Stimulated activated CD4-positive, alpha-beta T cell treated with anti-CD3 and anti-CD28 coated beads, Interleukin-1b, Interleukin-23, amount 100 ng/mL, for 24 hours (primary cell): ENCODE measurements at regions not wholly inside any gene's neighbourhood (a gene's known extent, or its start where the extent isn't known, plus 50 kb on each side); places are given as distances from the start of the nearest gene placed in this dataset.

Experiments used
- DNase-seq, 4 experiments: peaks; one replicate each; pipeline ENCODE4 v3.0.0-alpha.2; 2020; ENCODE audit warnings: low read depth in 4 of 4, low spot score in 1 of 4

DNA sequence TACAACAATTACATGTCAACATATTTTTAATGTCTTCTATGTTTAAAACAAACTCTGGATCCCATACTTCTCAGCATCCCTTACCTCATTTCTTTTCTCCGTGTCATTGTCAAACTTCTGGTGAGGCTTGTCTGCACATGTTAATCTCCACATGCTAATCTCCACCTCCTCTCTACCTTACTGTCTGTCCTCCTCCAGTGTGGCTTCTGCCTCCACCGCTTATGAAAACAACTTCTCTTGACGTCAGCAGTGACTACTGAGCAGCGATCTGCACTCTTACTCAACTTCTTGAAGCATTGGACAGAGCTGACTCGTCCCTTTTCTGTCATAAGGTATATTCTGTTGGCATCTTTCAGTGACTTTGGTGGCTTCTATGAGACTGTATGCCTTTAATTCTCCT, 338.2 kb upstream of the THRB start:
- no peak for DNase-seq

DNA sequence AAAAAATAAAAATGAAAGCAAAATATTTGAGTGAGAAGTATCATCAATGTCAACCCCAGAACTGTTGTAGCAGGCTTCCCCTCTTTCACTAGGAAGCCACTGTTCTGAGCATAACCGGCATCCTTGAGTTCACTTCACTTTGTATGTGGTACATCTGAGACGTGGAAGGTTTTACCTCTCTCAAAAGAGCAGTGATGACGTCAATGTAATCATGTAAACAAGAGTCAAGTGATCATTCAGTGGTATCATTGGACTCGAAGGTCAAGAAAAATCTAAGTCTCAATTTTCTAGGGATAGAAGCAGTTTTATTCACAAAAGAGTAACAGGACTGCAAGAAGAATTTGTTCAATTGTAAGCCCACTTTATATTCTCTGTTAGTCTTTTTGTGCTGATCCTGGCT, 339.8 kb upstream of the THRB start:
- no peak for DNase-seq

DNA sequence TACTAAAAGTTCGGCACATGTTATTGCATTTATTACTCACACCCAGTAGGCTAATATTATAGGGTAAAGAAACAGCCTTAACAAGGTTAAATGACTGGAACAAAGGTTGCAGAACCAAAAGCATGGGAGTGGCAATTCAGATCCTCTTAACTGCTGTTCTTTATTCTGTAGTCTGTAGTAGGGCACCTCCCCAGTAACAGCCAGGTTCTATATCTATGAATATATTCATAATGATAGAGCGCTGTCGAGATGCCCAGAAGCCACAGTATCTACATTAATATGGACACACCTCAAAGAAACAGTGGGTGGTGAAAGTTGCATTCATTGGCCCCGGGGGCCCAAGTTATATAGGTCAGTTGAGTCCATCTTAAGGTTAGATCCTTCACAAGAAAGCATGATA, 340.9 kb upstream of the THRB start:
- no peak for DNase-seq

DNA sequence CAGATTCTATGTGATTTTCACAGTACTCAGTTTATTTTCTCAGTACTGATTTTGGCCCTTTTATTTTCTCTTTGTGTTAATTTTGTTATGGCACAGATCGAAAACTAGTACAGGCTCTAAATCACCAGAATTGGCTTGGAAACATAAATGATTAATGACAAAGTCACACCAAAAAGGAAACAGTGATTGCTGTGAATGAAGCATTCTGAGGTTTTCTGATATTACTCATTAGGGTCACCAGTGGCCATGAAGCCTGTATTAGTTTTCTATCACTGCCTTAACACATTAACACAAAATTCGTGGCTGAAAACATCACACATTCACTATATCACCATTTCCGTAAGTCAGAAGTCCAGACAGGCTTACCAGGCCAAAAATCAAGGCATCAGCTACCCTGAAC, 343.0 kb upstream of the THRB start:
- no peak for DNase-seq

DNA sequence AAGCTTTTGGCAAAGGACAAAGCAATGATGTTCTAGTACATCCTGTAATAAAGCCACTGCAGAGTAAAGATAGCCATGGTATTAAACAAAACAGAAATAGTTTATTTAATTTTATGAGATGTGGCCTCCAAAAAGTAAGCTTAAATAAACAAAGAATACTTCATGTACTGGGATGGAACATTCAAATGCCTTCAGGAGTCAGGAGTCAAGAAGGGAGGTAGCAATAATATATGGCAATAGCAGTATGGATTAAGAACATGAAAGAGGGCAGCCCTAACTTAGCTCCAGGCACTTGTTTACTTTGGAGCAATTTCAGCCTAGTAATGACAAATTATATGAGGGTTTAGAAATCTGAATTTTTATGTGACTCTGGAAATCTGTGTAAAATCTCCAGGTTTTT, 343.9 kb upstream of the THRB start:
- no peak for DNase-seq

DNA sequence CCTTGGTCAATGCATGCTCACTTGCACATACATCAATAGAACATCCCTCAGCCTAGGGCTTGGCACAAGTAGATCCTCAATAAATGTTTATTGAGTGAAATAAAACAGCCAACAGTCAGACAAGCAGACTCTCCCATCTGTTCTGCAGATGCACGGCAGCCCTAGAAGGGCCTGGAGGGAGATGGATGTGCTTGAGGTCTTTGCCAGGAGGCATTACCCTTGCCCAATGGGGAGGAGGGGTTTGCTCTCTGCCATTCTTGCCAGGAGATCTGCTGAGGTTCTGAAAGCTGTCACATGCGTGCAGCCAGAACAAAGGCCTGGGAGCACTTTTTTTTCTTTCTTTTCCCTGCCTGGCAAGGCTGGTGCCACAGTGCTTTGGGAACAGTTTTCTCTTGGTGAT, 349.3 kb upstream of the THRB start:
- DNase-seq: no peak

DNA sequence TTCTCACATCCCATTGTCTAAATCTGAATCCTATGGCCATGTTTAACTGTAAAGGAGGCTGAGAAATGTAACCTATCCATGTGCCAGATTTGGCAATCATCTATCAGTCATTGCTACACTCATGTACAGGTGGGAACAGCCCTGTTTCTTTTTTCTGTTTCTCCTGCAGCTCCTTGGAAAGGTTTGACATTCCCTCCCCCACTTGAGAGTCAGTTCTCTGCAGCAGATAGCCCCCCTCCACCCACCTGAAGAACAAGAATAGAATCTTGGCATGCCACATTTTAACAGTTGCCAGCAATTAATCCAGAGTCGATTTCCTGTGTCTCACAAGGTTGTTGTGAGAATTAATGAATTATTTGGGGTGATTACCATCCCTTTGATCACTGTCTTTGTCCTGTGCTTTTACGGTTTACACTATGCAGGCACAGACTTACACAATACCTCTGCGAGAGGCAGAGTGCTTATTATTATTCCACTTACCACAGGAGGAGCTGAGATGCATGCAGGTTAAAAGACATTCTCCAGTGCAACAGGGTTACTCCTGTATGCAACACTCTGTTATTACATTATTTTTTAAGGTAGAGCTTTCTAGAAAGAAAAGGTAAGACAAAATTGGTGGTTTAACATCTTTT, 351.0 kb upstream of the THRB start:
- no peak for DNase-seq

DNA sequence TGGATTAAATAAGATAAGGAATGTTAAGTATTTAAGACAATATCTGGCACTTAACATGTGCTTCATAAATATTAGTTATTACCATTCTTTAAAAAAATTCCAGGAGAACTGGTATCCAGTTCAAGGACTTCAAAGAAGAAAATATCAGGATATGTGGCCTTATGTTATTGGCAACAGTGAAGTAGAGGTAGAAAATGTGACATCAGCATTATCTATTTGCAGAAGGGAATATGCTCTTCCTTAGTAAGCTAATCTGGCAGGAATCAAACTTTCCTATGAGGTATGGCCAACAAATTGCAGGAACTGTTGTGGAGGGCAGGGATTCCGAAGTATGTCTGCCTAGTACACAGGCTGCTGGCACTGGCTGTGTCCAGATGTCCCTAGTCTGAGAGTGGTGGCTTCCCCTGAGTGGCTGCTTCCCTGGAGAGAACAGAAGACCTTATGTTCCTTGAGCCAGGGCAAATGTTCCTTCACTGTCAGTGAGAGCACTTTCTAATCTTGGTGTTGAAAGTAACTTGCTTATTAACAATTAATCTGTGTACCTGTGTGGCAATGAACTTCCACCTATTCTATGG, 351.7 kb upstream of the THRB start:
- DNase-seq: no peak

DNA sequence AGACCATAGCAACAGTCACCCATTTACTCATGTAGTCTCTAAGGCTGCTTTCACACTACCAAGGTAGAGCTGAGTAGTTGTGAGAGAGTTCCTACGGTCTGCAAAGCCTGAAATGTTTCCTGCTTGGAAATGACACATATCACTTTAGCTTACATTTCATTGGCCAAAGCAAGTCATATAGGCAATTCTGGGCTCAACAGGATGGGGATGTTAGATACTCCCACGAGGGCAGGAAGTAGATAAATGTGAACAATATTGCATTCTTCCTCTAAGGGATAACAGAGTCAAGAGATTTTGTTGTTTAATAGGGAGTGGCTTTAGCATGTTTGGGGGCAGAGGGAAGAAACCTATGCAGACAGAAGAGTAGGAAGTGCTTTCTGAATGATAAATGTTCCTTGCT, 355.6 kb upstream of the THRB start:
- DNase-seq: no peak

DNA sequence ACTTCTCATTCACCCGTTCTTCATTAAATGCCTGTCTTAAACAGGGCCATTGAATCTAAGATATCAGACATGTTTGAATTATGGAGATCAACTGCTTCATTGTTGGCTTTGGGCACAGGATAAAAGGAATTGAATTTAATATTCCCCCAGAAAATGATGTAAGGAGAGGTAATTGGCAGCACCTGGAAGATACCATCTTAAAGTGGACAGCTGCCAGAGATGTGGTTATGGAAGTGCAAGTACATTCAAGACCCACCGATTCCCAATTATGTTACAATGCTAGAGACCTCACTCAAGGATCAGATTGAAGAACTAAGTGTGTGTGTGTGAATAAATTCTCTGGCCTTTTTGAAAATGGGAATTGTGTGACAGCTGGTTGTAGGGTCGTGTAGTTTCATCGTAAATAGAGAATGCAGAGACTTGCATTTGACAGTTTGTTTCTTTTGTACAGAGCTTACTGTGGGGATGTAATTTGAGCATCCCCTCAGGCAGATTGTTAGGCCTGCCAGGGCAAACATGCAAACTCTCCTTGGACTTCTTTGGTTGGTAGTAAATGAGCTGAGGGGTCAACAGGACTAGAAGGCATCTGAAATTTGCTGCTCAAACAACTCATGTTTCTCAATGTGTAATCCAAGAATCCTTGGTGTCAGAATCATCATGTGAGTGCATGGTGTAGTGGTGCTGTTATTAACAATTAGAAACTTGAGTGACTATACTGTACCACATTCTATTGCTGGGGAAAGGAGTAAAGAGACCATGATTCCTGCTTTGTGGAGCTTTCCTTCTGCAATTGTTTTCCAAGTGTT, 359.2 kb upstream of the THRB start:
- no peak for DNase-seq

DNA sequence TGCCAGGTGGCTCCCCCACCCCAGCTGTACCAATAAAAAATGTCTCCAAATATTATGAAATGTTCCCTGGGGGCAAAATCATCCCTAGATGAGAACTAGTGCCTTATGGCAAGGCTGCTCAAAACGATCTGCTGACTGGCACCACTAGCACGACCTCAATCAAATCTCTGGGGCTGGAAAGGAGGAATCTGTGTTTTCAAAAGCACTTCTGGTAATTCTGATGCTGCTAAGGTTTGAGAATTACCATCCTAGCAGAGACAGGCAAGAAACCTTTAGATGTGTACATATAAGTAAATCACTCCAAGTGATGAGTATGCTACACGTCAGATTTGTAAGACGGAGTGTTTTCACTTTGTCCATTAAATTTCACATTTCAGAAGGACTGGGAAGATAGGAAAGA, 360.1 kb upstream of the THRB start:
- no peak for DNase-seq

DNA sequence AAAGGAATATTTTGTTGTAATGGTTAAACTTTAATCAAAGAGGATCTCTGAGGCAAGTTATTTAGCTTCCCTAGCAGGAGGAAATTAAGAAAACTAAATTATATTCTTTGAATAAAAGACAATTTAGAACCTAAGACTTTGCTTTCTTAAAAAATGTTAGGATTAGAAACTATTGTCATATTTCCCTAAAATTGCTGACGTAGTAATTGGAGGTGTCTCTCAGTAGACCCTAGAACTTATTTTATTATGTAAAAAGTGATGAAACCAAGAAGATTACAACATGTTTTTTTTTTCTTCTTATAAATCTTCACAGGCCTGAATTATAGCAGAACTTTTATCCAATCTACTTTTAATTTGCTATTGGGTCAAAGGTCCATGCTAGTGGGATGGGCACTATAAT, 363.3 kb upstream of the THRB start:
- no peak for DNase-seq

DNA sequence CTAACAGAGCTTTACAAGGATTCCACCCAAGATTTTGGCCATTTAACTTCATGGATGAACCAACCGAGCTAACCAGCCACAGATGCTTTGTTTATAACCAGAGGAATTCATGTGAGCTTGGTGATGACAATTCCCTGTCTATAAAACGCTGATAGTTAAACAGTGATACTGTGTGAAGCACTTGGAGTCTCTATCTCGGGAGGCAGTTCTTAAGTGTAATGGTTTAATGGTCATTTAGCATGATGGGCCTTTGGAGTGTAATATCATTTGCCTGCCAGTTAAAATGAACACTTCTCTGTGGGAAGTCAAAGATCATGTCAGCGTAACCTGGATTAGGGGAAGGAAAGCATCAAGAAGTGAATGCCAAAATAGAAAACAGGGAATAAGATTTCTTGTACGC, 368.6 kb upstream of the THRB start:
- DNase-seq: no peak

DNA sequence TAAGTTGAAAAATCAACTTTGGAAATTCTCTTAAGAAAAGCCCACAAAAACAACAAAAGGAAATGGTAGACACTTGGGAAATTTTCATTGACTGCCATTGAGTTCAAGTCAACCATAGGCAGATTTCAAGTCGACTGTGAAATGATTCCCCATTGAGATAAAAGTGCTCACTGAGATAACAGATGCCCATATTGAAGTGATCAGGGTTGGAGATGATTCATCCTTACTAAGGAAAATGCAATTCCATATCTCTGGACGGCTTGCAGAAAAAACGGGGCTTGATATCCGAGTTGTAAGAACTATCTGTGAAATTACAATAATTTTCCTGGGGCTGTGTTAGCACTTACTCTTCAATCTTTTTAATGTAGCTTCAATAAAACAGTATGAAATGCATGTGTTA, 373.1 kb upstream of the THRB start:
- DNase-seq: no peak

DNA sequence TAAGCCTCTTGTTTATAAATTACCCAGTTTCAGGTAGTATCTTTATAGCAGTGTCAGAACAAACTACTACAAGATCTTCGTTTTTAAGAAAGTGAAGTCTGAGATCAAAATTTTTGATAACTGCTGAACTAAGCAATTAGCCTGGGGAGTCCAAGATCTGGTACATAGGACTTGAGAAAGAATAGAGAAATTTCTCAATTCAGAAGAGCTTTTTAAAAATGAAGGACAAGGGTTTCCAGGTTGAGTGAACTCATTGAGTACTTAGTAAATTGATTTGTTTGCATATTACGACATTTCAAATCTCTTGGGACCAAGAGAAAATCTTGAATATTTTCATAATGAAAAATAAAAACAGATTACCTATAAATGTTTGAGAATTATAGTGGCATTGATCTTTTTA, 386.6 kb upstream of the THRB start:
- no peak for DNase-seq

DNA sequence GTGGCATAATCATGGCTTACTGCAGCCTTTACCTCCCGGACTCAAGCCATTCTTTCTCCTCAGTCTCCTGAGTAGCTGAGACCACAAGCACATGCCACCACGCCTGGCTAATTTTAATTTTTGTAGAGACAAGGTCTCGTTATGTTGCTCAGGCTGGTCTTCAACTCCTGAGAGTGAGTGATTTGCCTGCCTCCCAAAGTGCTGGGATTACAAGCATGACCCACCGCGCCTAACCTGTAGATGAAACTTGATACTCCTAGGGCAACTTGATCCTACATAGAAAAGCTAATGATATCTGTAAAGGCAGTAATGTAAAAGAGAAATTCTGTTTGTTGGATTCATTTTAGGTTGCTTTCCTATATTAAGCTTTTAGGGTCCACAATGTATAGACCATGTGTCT, 391.9 kb upstream of the THRB start:
- no peak for DNase-seq

DNA sequence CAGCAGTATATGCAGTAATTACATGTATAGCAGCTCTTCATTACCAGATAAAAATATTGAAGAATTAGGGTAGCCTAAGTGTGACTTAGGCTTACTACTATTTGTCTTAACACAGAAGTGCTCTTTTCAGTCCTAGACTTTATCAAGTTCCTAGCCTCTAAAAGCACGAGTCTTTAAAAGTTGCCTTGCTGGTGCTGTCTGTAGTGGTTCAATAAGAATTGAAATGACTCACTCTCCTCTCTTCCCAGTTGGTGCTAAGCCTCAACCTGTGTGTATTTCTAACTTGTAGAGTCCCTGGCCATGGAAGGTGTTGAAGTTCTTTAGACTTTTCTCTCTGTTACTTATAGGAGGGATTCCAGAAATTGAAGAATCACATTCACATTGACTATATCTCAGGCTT, 395.4 kb upstream of the THRB start:
- no peak for DNase-seq

DNA sequence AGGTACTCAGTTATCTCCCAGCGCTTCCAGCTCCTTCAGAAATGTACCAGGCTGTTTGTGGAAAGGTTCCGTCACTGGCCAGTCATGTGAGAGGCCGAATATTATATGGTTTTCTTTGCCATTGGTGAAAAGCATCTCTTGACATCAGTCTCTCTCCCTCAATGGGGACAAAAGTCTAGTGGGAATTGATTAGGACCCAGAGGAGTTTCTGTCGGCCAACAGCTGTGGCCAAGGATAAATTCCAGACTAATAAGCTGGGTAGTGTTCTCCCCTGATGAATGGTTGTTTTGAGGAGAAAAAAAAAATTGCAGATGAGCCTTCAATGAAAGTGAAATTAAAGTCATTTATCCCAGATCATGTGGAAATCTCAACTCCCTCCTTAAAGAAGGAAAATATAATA, 404.7 kb upstream of the THRB start:
- no peak for DNase-seq

DNA sequence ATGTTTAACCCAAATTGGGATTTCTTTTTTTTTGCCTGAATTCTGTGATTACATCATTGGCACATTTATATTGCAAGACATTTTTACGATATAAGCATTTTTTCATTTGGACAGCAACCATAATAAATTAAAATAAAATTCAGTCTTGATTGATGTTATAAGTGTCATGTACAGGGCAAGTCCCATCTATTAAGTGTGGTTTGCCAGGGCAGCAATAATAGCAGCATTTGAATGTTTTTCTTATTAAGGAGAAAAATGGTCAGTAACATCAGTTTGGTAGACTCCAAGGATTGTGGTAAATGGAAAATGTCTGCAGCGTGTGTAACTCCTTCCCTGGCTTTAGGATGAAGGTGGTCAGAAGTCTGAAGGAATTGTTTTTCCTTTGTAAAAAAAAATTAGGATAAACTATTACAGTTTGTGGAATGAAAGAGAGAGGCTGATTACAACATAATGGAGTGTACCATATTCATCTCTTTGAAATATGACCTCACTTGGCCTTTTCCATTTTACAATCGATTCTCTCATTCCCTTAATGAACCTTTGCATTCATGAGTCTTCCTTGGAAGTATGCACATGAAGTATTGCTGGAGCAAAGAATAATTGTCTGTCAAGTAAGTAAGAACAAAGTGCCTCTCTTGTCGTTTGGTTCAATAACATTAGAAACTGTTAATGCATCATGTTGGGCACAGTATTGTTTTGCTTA, 405.4 kb upstream of the THRB start:
- no peak for DNase-seq

DNA sequence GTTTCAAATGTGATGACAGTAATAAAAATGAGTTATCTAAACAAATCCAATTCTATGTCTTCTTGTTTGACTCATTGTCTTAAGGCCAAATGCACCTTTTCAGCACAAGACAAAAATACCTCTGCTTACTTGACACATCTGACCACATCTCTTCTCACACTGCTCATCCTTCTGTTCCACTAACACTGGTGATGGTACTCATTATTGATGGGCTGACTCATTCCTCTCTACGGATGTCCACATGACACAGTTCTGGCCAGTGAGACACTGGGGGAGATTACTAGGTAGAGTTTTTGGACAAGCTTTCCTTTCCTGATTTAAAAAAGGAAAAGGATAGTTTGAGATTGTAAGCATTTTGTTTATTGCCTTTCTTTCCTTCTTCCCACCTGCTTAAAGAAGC, 410.6 kb upstream of the THRB start:
- DNase-seq: no peak

DNA sequence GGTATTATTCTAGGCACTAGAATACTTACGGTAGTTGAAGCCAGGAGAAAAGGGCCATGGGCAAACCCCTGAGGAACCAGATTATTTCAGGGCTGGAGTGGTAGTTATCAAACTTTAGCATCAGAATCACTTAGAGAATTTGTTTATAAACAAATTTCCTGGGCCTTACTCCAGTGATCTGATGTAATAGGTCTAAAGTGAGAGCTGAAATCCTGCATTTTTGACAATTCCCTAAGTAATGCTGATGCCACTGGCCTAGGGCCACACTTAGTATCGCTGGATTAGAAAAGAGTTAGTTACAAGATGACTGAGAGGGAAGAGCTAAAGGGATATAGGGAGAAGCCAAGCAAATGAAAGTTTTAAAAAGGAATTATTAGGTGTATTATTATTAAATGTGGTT, 412.5 kb upstream of the THRB start:
- no peak for DNase-seq

DNA sequence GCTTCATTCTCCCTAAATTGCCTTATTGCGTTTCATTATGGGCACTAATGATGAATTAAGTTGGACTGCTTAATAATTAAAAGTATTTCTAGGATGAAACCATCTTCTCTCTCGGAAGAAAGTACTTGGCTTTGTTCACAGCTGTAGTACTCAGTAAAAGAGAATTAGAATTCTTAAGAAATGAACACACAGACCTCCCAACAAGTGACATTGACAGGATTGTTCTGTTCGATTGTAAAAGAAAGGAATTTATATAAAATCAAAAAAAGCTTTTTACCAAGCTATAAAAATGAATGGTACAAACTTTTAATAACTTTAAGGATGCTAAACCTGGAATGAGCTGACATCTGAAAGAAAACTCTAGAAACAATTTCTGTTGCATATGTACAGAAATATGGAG, 416.4 kb upstream of the THRB start:
- no peak for DNase-seq
